ENCODE measurements at regions not wholly inside any gene's neighbourhood (a gene's known extent, or its start where the extent isn't known, plus 50 kb on each side); places are given as distances from the start of the nearest gene placed in this dataset.

DNA sequence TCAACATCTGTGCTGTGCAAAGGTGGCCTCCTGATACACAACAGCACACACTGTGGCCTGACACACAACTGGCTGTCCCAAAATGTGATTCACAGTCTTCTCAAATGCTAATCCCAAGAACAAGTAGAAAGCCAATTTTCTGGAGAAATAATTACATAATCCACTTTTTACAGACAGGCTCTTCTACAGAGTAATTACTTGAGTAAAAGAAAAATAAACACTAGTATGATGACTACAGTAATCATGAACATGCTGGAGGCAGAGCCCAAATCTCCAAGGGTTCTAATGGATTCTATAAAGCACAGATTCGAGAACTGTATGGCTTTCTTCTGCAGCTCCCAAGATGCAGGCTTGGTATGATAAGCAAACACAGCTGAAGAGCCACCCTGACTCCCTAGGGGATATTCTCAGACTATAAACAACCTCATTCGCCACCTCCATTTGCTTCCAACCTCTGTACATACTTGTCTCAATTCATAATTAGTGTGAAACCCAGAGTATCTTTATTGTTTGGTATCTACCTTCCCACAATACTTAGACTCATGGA is 81.9 kb downstream of the SIPA1L2 start:
- no peak overlapping the region for H3K4me3 ChIP-seq (ENCODE audit: low read depth, low read length, poor library complexity, severe bottlenecking)
- H3K36me3 ChIP-seq (ENCODE audit: insufficient read depth, low read length, poor library complexity, severe bottlenecking): no peaks in the 10 kb centered on the region
- H3K4me1 ChIP-seq (ENCODE audit: insufficient read depth, low read length, poor library complexity, severe bottlenecking): peaks cover 8% of the 10 kb centered on the region
- POLR2A ChIA-PET (ENCODE audit: low non-redundant PET): no interaction called here
- no TSS peak for BruUV-seq (replicated peaks)
- CTCF ChIA-PET: no interaction called here
- TF ChIP-seq CTCF (conservative IDR thresholded peaks at IDR 0.05; ENCODE audit: low read depth, low read length) (no peak), EZH2 (IDR thresholded peaks at IDR 0.05; ENCODE audit: borderline replicate concordance, low read depth, low read length, poor library complexity, severe bottlenecking) (no peak)
- peak; percentile 35 for DNase-seq (ENCODE audit: low spot score)
- intact Hi-C loops (cut with micrococcal nuclease; ENCODE audit: unreplicated experiment): no loop called here
- H3K27me3 ChIP-seq (replicated peaks; ENCODE audit: insufficient read depth, low read depth, low read length, poor library complexity): no peaks in the 10 kb centered on the region
- no peaks in the 10 kb centered on the region for H3K9me3 ChIP-seq (ENCODE audit: low read depth, low read length, poor library complexity, severe bottlenecking)
- no peak overlapping the region for H3K27ac ChIP-seq (ENCODE audit: low read depth, low read length, poor library complexity, severe bottlenecking)

- Histone ChIP-seq H3K36me3 (ENCODE audit: insufficient read depth, low read length, poor library complexity, severe bottlenecking) (no peaks in the 10 kb centered on the region), H3K27ac (ENCODE audit: low read depth, low read length, poor library complexity, severe bottlenecking) (no peak overlapping the region), H3K27me3 (replicated peaks; ENCODE audit: insufficient read depth, low read depth, low read length, poor library complexity) (no peaks in the 10 kb centered on the region), H3K9me3 (ENCODE audit: low read depth, low read length, poor library complexity, severe bottlenecking) (no peaks in the 10 kb centered on the region), H3K4me1 (ENCODE audit: insufficient read depth, low read length, poor library complexity, severe bottlenecking) (peaks cover 16% of the 10 kb centered on the region), H3K4me3 (ENCODE audit: low read depth, low read length, poor library complexity, severe bottlenecking) (no peak overlapping the region)
- ChIA-PET CTCF (no interaction called here), POLR2A (ENCODE audit: low non-redundant PET) (no interaction called here)
- intact Hi-C loops (cut with micrococcal nuclease; ENCODE audit: unreplicated experiment): no loop called here
- TF ChIP-seq CTCF (conservative IDR thresholded peaks at IDR 0.05; ENCODE audit: low read depth, low read length) (no peak), EZH2 (IDR thresholded peaks at IDR 0.05; ENCODE audit: borderline replicate concordance, low read depth, low read length, poor library complexity, severe bottlenecking) (no peak)
- no TSS peak for BruUV-seq (replicated peaks)
- DNase-seq (ENCODE audit: low spot score): no peak
Observed at GRCh38 chr1:232542633-232543593, 87.0 kb downstream of the SIPA1L2 start.

GRCh38 chr1:232538943-232539302 is 91.0 kb downstream of the SIPA1L2 start:
- no peaks in the 10 kb centered on the region for H3K27me3 ChIP-seq (replicated peaks; ENCODE audit: insufficient read depth, low read depth, low read length, poor library complexity)
- no peak for DNase-seq (ENCODE audit: low spot score)
- no peaks in the 10 kb centered on the region for H3K36me3 ChIP-seq (ENCODE audit: insufficient read depth, low read length, poor library complexity, severe bottlenecking)
- CTCF ChIA-PET: no interaction called here
- POLR2A ChIA-PET (ENCODE audit: low non-redundant PET): interaction anchor here (0.6 kb wide), 1 partner anchor 56 kb away, joined by 14 read pairs; no protein-coding TSS in a partner anchor
- no peak overlapping the region for H3K27ac ChIP-seq (ENCODE audit: low read depth, low read length, poor library complexity, severe bottlenecking)
- H3K9me3 ChIP-seq (ENCODE audit: low read depth, low read length, poor library complexity, severe bottlenecking): no peaks in the 10 kb centered on the region
- TF ChIP-seq CTCF (conservative IDR thresholded peaks at IDR 0.05; ENCODE audit: low read depth, low read length) (no peak), EZH2 (IDR thresholded peaks at IDR 0.05; ENCODE audit: borderline replicate concordance, low read depth, low read length, poor library complexity, severe bottlenecking) (no peak)
- intact Hi-C loops (cut with micrococcal nuclease; ENCODE audit: unreplicated experiment): no loop called here
- no TSS peak for BruUV-seq (replicated peaks)
- peaks cover 20% of the 10 kb centered on the region for H3K4me1 ChIP-seq (ENCODE audit: insufficient read depth, low read length, poor library complexity, severe bottlenecking)
- H3K4me3 ChIP-seq (ENCODE audit: low read depth, low read length, poor library complexity, severe bottlenecking): no peak overlapping the region
